PC-9 (cell line): ENCODE measurements at regions not wholly inside any gene's neighbourhood (a gene's known extent, or its start where the extent isn't known, plus 50 kb on each side); places are given as distances from the start of the nearest gene placed in this dataset.

ENCODE experiments used
- BruUV-seq: library from RNA; stranded (reverse); fragments of 400-500 nt; replicated peaks from 2 replicates; lab custom pipeline; 2021; lab: Mats Ljungman, UMichigan
- CTCF ChIA-PET: fragments of 300-600 bp; sonication (Branson Sonifier 250); formaldehyde crosslinking; loops from one replicate; lab custom pipeline; 2022; ENCODE audit warnings: antibody characterized with exemption; lab: Charles Lee
- POLR2A ChIA-PET: fragments of 300-600 bp; sonication (Branson Sonifier 250); formaldehyde crosslinking; loops from one replicate; lab custom pipeline; 2022; ENCODE audit warnings: antibody characterized with exemption; ENCODE audit not compliant: unreplicated experiment; lab: Charles Lee
- DNase-seq, 2 experiments: peaks; one replicate each; pipeline versions ENCODE4 v3.0.0 to v3.0.0-alpha.2; 2015 to 2022; ENCODE audit warnings: mixed read lengths in 1 of 2
- H2AFZ ChIP-seq: fragments of 200-600 bp; sonication (generic); 2 replicates; pipeline ENCODE4 v1.8.1; 2017; ENCODE audit warnings: antibody characterized with exemption
- H3F3A ChIP-seq: fragments of 200-600 bp; sonication (generic); 2 replicates; pipeline ENCODE4 v1.8.1; 2017; ENCODE audit warnings: antibody characterized with exemption, mild to moderate bottlenecking, low read depth; ENCODE audit not compliant: insufficient read depth
- H3K27ac ChIP-seq: fragments of 200-600 bp; sonication (generic); 2 replicates; pipeline ENCODE4 v1.6.1; 2016; ENCODE audit warnings: mixed run types
- H3K27me3 ChIP-seq: fragments of 200-600 bp; sonication (generic); 2 replicates; pipeline ENCODE4 v1.6.1; 2016; ENCODE audit warnings: low read depth, mixed run types; ENCODE audit not compliant: insufficient read depth
- H3K36me3 ChIP-seq: fragments of 200-600 bp; sonication (generic); 2 replicates; pipeline ENCODE4 v1.6.1; 2016; ENCODE audit warnings: low read depth, mixed run types
- H3K4me1 ChIP-seq: fragments of 200-600 bp; sonication (generic); replicated peaks from 2 replicates; pipeline ENCODE4 v1.6.1; 2016; ENCODE audit warnings: mixed run types; ENCODE audit not compliant: insufficient read depth
- H3K4me2 ChIP-seq: fragments of 200-600 bp; sonication (generic); 2 replicates; pipeline ENCODE4 v1.6.1; 2017; ENCODE audit warnings: mixed run types
- H3K4me3 ChIP-seq: fragments of 200-600 bp; sonication (generic); 2 replicates; pipeline ENCODE4 v1.6.1; 2016; ENCODE audit warnings: mixed run types
- H3K79me2 ChIP-seq: fragments of 200-600 bp; sonication (generic); 2 replicates; pipeline ENCODE4 v1.6.1; 2017; ENCODE audit warnings: low read depth, mixed run types
- H3K9me2 ChIP-seq: fragments of 200-600 bp; sonication (generic); 2 replicates; pipeline ENCODE4 v1.8.1; 2017; ENCODE audit warnings: mild to moderate bottlenecking; ENCODE audit not compliant: insufficient read depth
- H3K9me3 ChIP-seq: fragments of 200-600 bp; sonication (generic); 2 replicates; pipeline ENCODE4 v1.8.1; 2016; ENCODE audit warnings: low read depth; ENCODE audit not compliant: insufficient read depth
- H4K20me1 ChIP-seq: fragments of 200-600 bp; sonication (generic); 2 replicates; pipeline ENCODE4 v1.8.1; 2017; ENCODE audit not compliant: insufficient read depth
- CTCF ChIP-seq: fragments of 200-600 bp; sonication (generic); conservative IDR thresholded peaks from 2 replicates; pipeline ENCODE4 v1.6.1; 2017; ENCODE audit warnings: mixed run types, antibody characterized with exemption, mild to moderate bottlenecking, moderate library complexity
- EZH2 ChIP-seq: fragments of 200-600 bp; sonication (generic); IDR thresholded peaks from 2 replicates; pipeline ENCODE4 v1.8.0; 2017; ENCODE audit warnings: antibody characterized with exemption, low read depth
- intact Hi-C: fragments of 100-400 bp; cut with micrococcal nuclease; formaldehyde crosslinking; loops from one replicate; pipeline ENCODE4 v1.10.0; 2022; ENCODE audit not compliant: unreplicated experiment

DNA sequence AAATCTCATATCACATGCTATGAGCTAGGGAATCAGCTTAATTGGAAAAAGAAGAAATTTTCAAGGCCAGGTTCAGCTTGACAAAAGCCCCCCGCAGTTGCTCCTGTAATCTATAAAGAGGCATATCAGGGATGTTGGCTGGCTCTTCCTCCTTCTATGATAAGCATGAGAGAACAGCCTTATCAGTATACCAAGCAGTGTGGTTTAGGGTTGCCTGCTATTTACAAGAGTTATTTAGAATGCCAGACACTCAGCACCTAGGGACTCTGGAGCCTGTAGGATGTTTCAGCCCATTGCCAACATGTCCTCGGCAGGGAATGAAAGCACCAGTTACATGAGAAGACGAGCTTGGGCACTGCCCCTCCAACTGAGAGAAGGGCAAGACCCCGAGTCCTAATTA lies 89.5 kb upstream of the TMPO start:
- TF ChIP-seq EZH2: no peak
- no peak for TF ChIP-seq CTCF
- Histone ChIP-seq H3K79me2 (no peaks in the 10 kb centered on the region), H3K9me3 (no peaks in the 10 kb centered on the region; the same call in 1 of the 2 replicates), H3K27me3 (no peaks in the 10 kb centered on the region), H3K36me3 (no peaks in the 10 kb centered on the region), H3K27ac (no peak overlapping the region), H3F3A (0 out of 2 replicates have a peak, but pooled peaks cover 5% of the 10 kb centered on the region), H3K4me1 (peaks cover 6% of the 10 kb centered on the region), H2AFZ (no peak overlapping the region), H4K20me1 (no peaks in the 10 kb centered on the region), H3K4me2 (no peak overlapping the region), H3K4me3 (no peak overlapping the region), H3K9me2 (no peaks in the 10 kb centered on the region)
- BruUV-seq: no TSS peak
- DNase-seq: no peak
- intact Hi-C loops: loop anchor here (2.0 kb wide), 3 partner anchors 15 to 219 kb away; partner anchors contain the start of genes APAF1 and IKBIP
- POLR2A ChIA-PET: no interaction called here
- CTCF ChIA-PET: interaction anchor here (0.8 to 1.2 kb wide), 2 partner anchors 49 to 89 kb away, joined by 3 to 6 read pairs; partner anchors contain the start of gene TMPO

GRCh38 chr12:98431089-98431488 lies 84.3 kb upstream of the TMPO start:
- Histone ChIP-seq H3K4me1 (no peaks in the 10 kb centered on the region), H2AFZ (no peak overlapping the region), H4K20me1 (no peaks in the 10 kb centered on the region), H3K79me2 (no peaks in the 10 kb centered on the region), H3K36me3 (no peaks in the 10 kb centered on the region), H3K4me2 (no peak overlapping the region), H3K4me3 (no peak overlapping the region), H3K9me3 (no peaks in the 10 kb centered on the region; the same call in 1 of the 2 replicates), H3K27ac (no peak overlapping the region), H3F3A (no peaks in the 10 kb centered on the region), H3K27me3 (no peaks in the 10 kb centered on the region), H3K9me2 (no peaks in the 10 kb centered on the region)
- POLR2A ChIA-PET: no interaction called here
- intact Hi-C loops: no loop called here
- no peak for TF ChIP-seq CTCF
- TF ChIP-seq EZH2: no peak
- CTCF ChIA-PET: no interaction called here
- no peak for DNase-seq
- BruUV-seq: no TSS peak

DNA sequence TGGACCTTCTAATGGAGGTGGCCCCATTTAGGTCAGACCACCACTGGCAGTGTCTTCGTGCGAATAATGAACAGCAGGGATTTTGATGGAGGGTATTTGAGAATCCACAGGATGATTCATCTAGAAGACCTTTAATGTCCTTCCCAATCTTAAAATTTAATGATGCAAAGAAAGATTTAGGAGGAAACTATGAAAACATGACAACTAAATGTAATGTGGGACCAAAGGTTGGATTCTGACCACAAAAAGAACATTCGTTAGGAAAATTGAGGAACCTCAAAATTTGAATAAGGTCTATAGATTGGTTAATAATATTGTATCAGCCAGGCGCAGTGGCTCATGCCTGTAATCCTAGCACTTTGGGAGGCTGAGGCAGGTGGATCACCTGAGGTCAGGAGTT lies 78.2 kb upstream of the TMPO start:
- intact Hi-C loops: no loop called here
- H3K4me2 ChIP-seq: no peak overlapping the region
- no peak overlapping the region for H3K27ac ChIP-seq
- POLR2A ChIA-PET: interaction anchor here (0.7 kb wide), 1 partner anchor 10 kb away, joined by 5 read pairs; no protein-coding TSS in a partner anchor
- H3K79me2 ChIP-seq: no peaks in the 10 kb centered on the region
- CTCF ChIA-PET: no interaction called here
- H3F3A ChIP-seq: peaks cover 5% of the 10 kb centered on the region; the same call in 1 of the 2 replicates
- no peak for DNase-seq
- no peaks in the 10 kb centered on the region for H3K27me3 ChIP-seq
- H3K9me2 ChIP-seq: no peaks in the 10 kb centered on the region
- peaks cover 8% of the 10 kb centered on the region for H3K4me1 ChIP-seq
- H3K36me3 ChIP-seq: no peaks in the 10 kb centered on the region
- BruUV-seq: no TSS peak
- no peak for TF ChIP-seq CTCF
- no peak for TF ChIP-seq EZH2
- no peak overlapping the region for H3K4me3 ChIP-seq
- no peak overlapping the region for H2AFZ ChIP-seq
- no peaks in the 10 kb centered on the region for H4K20me1 ChIP-seq
- no peaks in the 10 kb centered on the region for H3K9me3 ChIP-seq
